ENCODE measurements at regions not wholly inside any gene's neighbourhood (a gene's known extent, or its start where the extent isn't known, plus 50 kb on each side); places are given as distances from the start of the nearest gene placed in this dataset.

- DNase-seq, result no peak
Observed at GRCh38 chr3:107892955-107893624, 197.7 kb downstream of the CD47 start.

- no peak for DNase-seq
Observed at GRCh38 chr3:107884719-107885460, 205.9 kb downstream of the CD47 start.

- no peak for DNase-seq
Observed at GRCh38 chr3:107884028-107884427, 206.8 kb downstream of the CD47 start.

GRCh38 chr3:107882881-107883280, 207.9 kb downstream of the CD47 start:
- DNase-seq, result no peak

- DNase-seq, result no peak
Observed at GRCh38 chr3:107882261-107882660, 208.6 kb downstream of the CD47 start.

- DNase-seq, result no peak
Observed at GRCh38 chr3:107881509-107881908, 209.3 kb downstream of the CD47 start.

GRCh38 chr3:107880702-107881101, 210.1 kb downstream of the CD47 start:
- DNase-seq, result no peak

- no peak for DNase-seq
Observed at GRCh38 chr3:107877936-107878335, 212.9 kb downstream of the CD47 start.

GRCh38 chr3:107870943-107871638, 219.7 kb downstream of the CD47 start:
- DNase-seq, result no peak

GRCh38 chr3:107870096-107870495, 220.7 kb downstream of the CD47 start:
- no peak for DNase-seq

- no peak for DNase-seq
Observed at GRCh38 chr3:107868449-107868848, 222.4 kb downstream of the CD47 start.

- no peak for DNase-seq
Observed at GRCh38 chr3:107861904-107862303, 228.9 kb downstream of the CD47 start.

- no peak for DNase-seq
Observed at GRCh38 chr3:107861422-107861821, 229.4 kb downstream of the CD47 start.

All from SHP77 (cell line).